ENCODE measurements at regions not wholly inside any gene's neighbourhood (a gene's known extent, or its start where the extent isn't known, plus 50 kb on each side); places are given as distances from the start of the nearest gene placed in this dataset.

DNA sequence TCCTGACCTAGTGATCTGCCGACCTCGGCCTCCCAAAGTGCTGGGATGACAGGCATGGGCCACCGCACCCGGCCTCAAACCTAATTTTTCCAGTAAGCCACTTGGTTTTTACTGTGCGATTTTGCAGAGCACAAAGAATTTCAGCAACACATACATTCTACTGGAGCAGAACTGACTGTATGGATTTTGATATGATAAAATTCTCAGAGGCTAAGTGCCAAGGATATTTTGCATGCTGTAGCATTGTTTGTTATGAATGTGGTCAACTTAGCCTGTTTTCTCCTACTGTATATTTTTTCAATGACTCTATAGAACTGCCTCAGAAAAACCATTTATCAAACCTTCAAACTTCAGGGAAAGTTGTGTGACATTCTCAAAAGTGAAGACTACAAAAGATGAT lies 89.2 kb downstream of the FAT3 start:
- Histone ChIP-seq H3K4me3 (IDR thresholded peaks at IDR 0.05; ENCODE audit: insufficient read depth, low read depth, low read length) (no peak overlapping the region), H2AFZ (ENCODE audit: low read depth) (no peak overlapping the region), H3K79me2 (ENCODE audit: insufficient read depth, low read depth) (no peaks in the 10 kb centered on the region), H4K20me1 (ENCODE audit: insufficient read depth) (no peaks in the 10 kb centered on the region), H3K27me3 (ENCODE audit: insufficient read depth, low read depth) (no peaks in the 10 kb centered on the region), H3K27ac (no peak overlapping the region), H3K4me2 (no peak overlapping the region), H3K4me1 (ENCODE audit: low read depth, poor library complexity, severe bottlenecking) (peaks cover 14% of the 10 kb centered on the region), H3K36me3 (ENCODE audit: insufficient read depth) (no peaks in the 10 kb centered on the region), H3K9ac (no peak overlapping the region)
- TF ChIP-seq, protein P1, sequence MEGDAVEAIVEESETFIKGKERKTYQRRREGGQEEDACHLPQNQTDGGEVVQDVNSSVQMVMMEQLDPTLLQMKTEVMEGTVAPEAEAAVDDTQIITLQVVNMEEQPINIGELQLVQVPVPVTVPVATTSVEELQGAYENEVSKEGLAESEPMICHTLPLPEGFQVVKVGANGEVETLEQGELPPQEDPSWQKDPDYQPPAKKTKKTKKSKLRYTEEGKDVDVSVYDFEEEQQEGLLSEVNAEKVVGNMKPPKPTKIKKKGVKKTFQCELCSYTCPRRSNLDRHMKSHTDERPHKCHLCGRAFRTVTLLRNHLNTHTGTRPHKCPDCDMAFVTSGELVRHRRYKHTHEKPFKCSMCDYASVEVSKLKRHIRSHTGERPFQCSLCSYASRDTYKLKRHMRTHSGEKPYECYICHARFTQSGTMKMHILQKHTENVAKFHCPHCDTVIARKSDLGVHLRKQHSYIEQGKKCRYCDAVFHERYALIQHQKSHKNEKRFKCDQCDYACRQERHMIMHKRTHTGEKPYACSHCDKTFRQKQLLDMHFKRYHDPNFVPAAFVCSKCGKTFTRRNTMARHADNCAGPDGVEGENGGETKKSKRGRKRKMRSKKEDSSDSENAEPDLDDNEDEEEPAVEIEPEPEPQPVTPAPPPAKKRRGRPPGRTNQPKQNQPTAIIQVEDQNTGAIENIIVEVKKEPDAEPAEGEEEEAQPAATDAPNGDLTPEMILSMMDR (conservative IDR thresholded peaks at IDR 0.05; ENCODE audit: low read depth, low read length) = no peak

DNA sequence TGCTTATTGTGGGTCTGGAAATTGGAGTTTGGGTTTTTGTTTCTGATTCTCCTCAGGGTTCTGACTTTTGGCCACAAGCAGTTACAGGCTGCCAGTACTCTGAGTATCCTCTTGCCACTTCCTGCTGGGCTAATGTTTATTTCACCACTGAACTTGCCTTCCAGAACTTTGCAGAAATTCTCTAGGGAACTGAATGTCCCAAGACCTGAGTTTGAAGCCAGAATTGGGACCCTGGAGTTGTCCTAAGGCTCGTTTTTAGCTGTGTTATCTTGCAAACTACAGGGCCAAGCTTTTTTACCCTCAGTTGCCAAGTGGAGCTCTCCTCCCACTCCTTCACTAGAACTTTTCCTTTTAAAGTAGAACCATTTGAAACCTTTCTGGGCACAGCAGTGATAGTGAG lies 89.9 kb downstream of the FAT3 start:
- TF ChIP-seq, protein P1 (conservative IDR thresholded peaks at IDR 0.05; ENCODE audit: low read depth, low read length) = no peak
- no peak overlapping the region for H3K4me2 ChIP-seq
- H2AFZ ChIP-seq (ENCODE audit: low read depth) = peak overlapping the region; percentile 42
- no peaks in the 10 kb centered on the region for H3K27me3 ChIP-seq (ENCODE audit: insufficient read depth, low read depth)
- H4K20me1 ChIP-seq (ENCODE audit: insufficient read depth) = no peaks in the 10 kb centered on the region
- H3K4me1 ChIP-seq (ENCODE audit: low read depth, poor library complexity, severe bottlenecking) = peaks cover 14% of the 10 kb centered on the region
- H3K79me2 ChIP-seq (ENCODE audit: insufficient read depth, low read depth) = no peaks in the 10 kb centered on the region
- H3K9ac ChIP-seq = no peak overlapping the region
- H3K36me3 ChIP-seq (ENCODE audit: insufficient read depth) = no peaks in the 10 kb centered on the region
- no peak overlapping the region for H3K27ac ChIP-seq
- no peak overlapping the region for H3K4me3 ChIP-seq (IDR thresholded peaks at IDR 0.05; ENCODE audit: insufficient read depth, low read depth, low read length)

DNA sequence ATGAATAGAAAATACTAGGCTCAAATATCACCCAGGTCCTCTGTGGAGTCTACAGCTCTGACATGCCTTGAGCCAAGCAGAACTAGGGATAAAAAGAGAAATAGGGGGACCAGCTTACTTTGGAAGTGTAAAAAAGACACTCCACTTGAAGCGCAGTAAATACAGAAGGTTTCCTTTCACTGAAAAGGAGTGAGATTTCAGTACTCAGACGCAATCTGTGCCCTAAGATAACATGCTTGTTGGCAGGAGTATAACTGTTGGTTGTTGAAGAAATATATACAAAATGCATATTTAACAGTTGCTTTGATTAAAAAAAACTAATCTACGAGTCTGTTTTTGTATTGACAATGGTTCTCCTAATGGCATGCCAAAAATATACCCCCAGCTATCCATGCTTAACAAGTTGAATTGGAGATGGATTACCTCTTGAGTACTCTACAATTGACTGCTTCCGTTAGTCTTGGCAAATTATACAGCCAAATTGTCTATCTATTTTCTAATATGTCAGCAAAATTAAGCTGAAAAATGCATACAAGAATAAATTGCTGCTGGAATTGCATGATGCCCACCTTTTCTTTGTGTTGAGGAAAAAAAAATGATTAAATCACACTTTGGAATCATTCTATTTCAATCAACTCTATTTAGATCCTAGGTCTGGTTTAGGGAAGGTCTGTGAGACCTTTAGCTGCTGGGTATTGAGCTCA lies 91.6 kb downstream of the FAT3 start:
- no peak overlapping the region for H3K4me2 ChIP-seq
- no peak overlapping the region for H3K4me3 ChIP-seq (IDR thresholded peaks at IDR 0.05; ENCODE audit: insufficient read depth, low read depth, low read length)
- H3K27me3 ChIP-seq (ENCODE audit: insufficient read depth, low read depth) = no peaks in the 10 kb centered on the region
- peaks cover 29% of the 10 kb centered on the region for H3K4me1 ChIP-seq (ENCODE audit: low read depth, poor library complexity, severe bottlenecking)
- no peak overlapping the region for H2AFZ ChIP-seq (ENCODE audit: low read depth)
- H3K9ac ChIP-seq = no peak overlapping the region
- no peaks in the 10 kb centered on the region for H3K36me3 ChIP-seq (ENCODE audit: insufficient read depth)
- TF ChIP-seq, protein P1 (conservative IDR thresholded peaks at IDR 0.05; ENCODE audit: low read depth, low read length) = no peak
- no peaks in the 10 kb centered on the region for H4K20me1 ChIP-seq (ENCODE audit: insufficient read depth)
- no peaks in the 10 kb centered on the region for H3K79me2 ChIP-seq (ENCODE audit: insufficient read depth, low read depth)
- no peak overlapping the region for H3K27ac ChIP-seq

DNA sequence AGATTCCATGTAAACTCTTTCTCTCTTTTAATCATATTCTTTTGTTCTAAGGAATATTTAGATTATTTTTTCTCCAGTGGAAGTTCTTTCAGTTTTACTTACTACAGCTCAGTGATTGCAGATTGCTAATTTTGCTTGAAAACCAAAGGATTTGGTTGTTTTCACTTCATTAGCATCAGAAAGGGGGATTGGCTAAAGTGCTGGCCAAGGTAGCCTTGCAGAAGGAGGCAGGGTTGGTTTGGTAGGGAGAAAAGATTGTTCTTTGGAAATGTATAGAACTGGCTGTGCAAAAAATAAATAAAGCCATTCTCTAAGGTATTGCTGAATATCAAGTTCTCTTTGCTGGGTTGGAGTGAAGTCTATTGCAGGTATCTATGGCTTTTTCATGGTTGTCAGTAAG lies 92.6 kb downstream of the FAT3 start:
- Histone ChIP-seq H3K9ac (no peak overlapping the region), H3K4me3 (IDR thresholded peaks at IDR 0.05; ENCODE audit: insufficient read depth, low read depth, low read length) (no peak overlapping the region), H4K20me1 (ENCODE audit: insufficient read depth) (no peaks in the 10 kb centered on the region), H3K4me2 (no peak overlapping the region), H3K27ac (no peak overlapping the region), H3K4me1 (ENCODE audit: low read depth, poor library complexity, severe bottlenecking) (peaks cover 38% of the 10 kb centered on the region), H3K36me3 (ENCODE audit: insufficient read depth) (no peaks in the 10 kb centered on the region), H3K79me2 (ENCODE audit: insufficient read depth, low read depth) (no peaks in the 10 kb centered on the region), H2AFZ (ENCODE audit: low read depth) (no peak overlapping the region), H3K27me3 (ENCODE audit: insufficient read depth, low read depth) (no peaks in the 10 kb centered on the region)
- TF ChIP-seq, protein P1 (conservative IDR thresholded peaks at IDR 0.05; ENCODE audit: low read depth, low read length) = no peak
